ENCODE measurements at regions not wholly inside any gene's neighbourhood (a gene's known extent, or its start where the extent isn't known, plus 50 kb on each side); places are given as distances from the start of the nearest gene placed in this dataset.

GRCh38 chr7:85719981-85720953 lies 533.4 kb upstream of the SEMA3D start:
- H3K4me3 ChIP-seq (replicated peaks in 1 of 2; ENCODE audit: low read depth in 2 of 2, low read length in 2 of 2): no peak overlapping the region
- DNase-seq (ENCODE audit: low read depth in 2 of 2): peak; percentile 71 to 88
- TF ChIP-seq CTCF (IDR thresholded peaks at IDR 0.05; ENCODE audit: low read depth, low read length): no peak

GRCh38 chr7:85716353-85716752 lies 529.5 kb upstream of the SEMA3D start:
- H3K4me3 ChIP-seq (replicated peaks in 1 of 2; ENCODE audit: low read depth in 2 of 2, low read length in 2 of 2): no peak overlapping the region
- no peak for DNase-seq (ENCODE audit: low read depth in 2 of 2)
- no peak for TF ChIP-seq CTCF (IDR thresholded peaks at IDR 0.05; ENCODE audit: low read depth, low read length)

- TF ChIP-seq CTCF (IDR thresholded peaks at IDR 0.05; ENCODE audit: low read depth, low read length): no peak
- no peak overlapping the region for H3K4me3 ChIP-seq (replicated peaks in 1 of 2; ENCODE audit: low read depth in 2 of 2, low read length in 2 of 2)
- DNase-seq (ENCODE audit: low read depth in 2 of 2): no peak
Measured at GRCh38 chr7:85714951-85715350, 528.1 kb upstream of the SEMA3D start.

- no peak for TF ChIP-seq CTCF (IDR thresholded peaks at IDR 0.05; ENCODE audit: low read depth, low read length)
- no peak for DNase-seq (ENCODE audit: low read depth in 2 of 2)
- H3K4me3 ChIP-seq (replicated peaks in 1 of 2; ENCODE audit: low read depth in 2 of 2, low read length in 2 of 2): no peak overlapping the region
Measured at GRCh38 chr7:85714043-85714578, 527.3 kb upstream of the SEMA3D start.

- no peak for DNase-seq (ENCODE audit: low read depth in 2 of 2)
- no peak overlapping the region for H3K4me3 ChIP-seq (replicated peaks in 1 of 2; ENCODE audit: low read depth in 2 of 2, low read length in 2 of 2)
- TF ChIP-seq CTCF (IDR thresholded peaks at IDR 0.05; ENCODE audit: low read depth, low read length): no peak
Measured at GRCh38 chr7:85713171-85713570, 526.3 kb upstream of the SEMA3D start.

- no peak for DNase-seq (ENCODE audit: low read depth in 2 of 2)
- no peak for TF ChIP-seq CTCF (IDR thresholded peaks at IDR 0.05; ENCODE audit: low read depth, low read length)
- no peak overlapping the region for H3K4me3 ChIP-seq (replicated peaks in 1 of 2; ENCODE audit: low read depth in 2 of 2, low read length in 2 of 2)
Measured at GRCh38 chr7:85711894-85712293, 525.0 kb upstream of the SEMA3D start.

All from cardiac fibroblast (primary cell).